ENCODE measurements at regions not wholly inside any gene's neighbourhood (a gene's known extent, or its start where the extent isn't known, plus 50 kb on each side); places are given as distances from the start of the nearest gene placed in this dataset.
A peak's percentile ranks its signal among the peaks of the same experiment; 100 is the strongest.

- no peak for DNase-seq
These were observed 94.5 kb upstream of the FOXP4 start for GRCh38 chr6:41451515-41452163.

- DNase-seq: no peak
These were observed 93.4 kb upstream of the FOXP4 start for GRCh38 chr6:41452763-41453162.

GRCh38 chr6:41453244-41453643, 92.9 kb upstream of the FOXP4 start:
- DNase-seq: no peak

- no peak for DNase-seq
These were observed 91.9 kb upstream of the FOXP4 start for GRCh38 chr6:41454189-41454789.

GRCh38 chr6:41455410-41455809, 90.8 kb upstream of the FOXP4 start:
- no peak for DNase-seq

- DNase-seq: no peak
These were observed 90.4 kb upstream of the FOXP4 start for GRCh38 chr6:41455818-41456217.

- no peak for DNase-seq
These were observed 88.9 kb upstream of the FOXP4 start for GRCh38 chr6:41457303-41457670.

- DNase-seq: no peak
These were observed 86.4 kb upstream of the FOXP4 start for GRCh38 chr6:41459738-41460137.

- DNase-seq: no peak
These were observed 85.3 kb upstream of the FOXP4 start for GRCh38 chr6:41460742-41461336.

GRCh38 chr6:41462033-41462432, 84.1 kb upstream of the FOXP4 start:
- DNase-seq: no peak

- peak; percentile 12 for DNase-seq
These were observed 82.9 kb upstream of the FOXP4 start for GRCh38 chr6:41463062-41463930.

GRCh38 chr6:41464019-41464418, 82.2 kb upstream of the FOXP4 start:
- DNase-seq: no peak

GRCh38 chr6:41464481-41464880, 81.7 kb upstream of the FOXP4 start:
- no peak for DNase-seq

GRCh38 chr6:41466437-41466990, 79.7 kb upstream of the FOXP4 start:
- DNase-seq: no peak

GRCh38 chr6:41467061-41467460, 79.1 kb upstream of the FOXP4 start:
- DNase-seq: no peak

- no peak for DNase-seq
These were observed 78.4 kb upstream of the FOXP4 start for GRCh38 chr6:41467627-41468404.

- no peak for DNase-seq
These were observed 76.8 kb upstream of the FOXP4 start for GRCh38 chr6:41469156-41470028.

GRCh38 chr6:41470029-41470330, 76.2 kb upstream of the FOXP4 start:
- DNase-seq: no peak

- no peak for DNase-seq
These were observed 75.7 kb upstream of the FOXP4 start for GRCh38 chr6:41470331-41471063.

GRCh38 chr6:41471064-41471895, 74.9 kb upstream of the FOXP4 start:
- DNase-seq: no peak

Data from CD4-positive, alpha-beta T cell treated with Interferon gamma for 1 hour (primary cell).